ENCODE measurements at regions not wholly inside any gene's neighbourhood (a gene's known extent, or its start where the extent isn't known, plus 50 kb on each side); places are given as distances from the start of the nearest gene placed in this dataset.

DNA sequence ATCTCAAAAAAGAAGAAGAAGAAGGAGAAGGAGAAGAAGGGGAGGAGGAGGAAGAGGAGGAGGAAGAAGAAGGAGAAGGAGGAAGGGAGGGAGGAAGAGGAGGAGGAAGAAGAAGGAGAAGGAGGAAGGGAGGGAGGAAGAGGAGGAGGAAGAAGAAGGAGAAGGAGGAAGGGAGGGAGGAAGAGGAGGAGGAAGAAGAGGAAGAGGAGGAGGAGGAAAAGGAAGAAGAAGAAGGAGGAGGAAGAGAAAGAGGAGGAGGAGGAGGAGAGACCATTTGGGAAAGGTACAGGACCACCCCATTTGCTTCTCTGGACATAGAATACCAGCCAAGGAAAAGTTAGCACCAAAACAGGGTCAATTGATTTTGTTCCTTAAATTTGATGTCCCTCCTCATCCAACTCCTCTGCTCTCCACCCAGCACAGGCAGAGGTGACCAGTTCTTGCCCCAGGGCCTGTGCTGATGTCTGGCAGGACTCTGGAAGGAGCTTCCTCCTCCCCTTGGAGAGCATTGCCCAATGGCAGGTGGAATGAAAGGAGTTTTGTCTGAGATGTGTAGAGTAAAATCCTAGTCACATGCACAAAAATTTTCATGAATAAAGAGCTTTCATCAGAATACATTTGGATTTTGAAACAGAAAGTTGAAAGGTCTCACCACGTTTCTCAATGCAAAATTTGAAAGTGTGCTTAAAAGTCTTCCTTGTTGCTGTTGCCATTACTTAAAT, 182.9 kb downstream of the LY86 start:
- no peak for TF ChIP-seq ZNF274 (IDR thresholded peaks at IDR 0.05; ENCODE audit: low read depth, low read length)
- H3K4me3 ChIP-seq (ENCODE audit: low read length) = no peak overlapping the region

DNA sequence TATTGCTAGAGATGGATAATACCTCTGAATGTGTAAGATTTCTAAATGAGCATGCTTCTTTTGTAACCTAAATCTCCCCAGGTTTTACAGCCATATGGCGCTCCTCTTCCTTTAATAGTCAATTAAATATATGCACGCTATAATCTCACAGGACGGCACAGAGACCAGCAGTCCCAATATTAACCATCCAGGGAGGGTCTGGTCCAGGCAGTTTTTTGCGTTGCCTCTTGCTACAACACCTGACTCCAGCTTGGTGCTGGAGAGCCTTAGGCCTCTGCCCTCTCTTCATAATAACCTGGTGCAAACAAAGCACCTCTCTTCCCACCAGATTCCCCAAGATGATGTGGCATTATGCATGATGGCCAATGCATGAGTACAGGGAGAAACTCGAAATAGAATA, 183.4 kb downstream of the LY86 start:
- H3K4me3 ChIP-seq (ENCODE audit: low read length) = no peak overlapping the region
- TF ChIP-seq ZNF274 (IDR thresholded peaks at IDR 0.05; ENCODE audit: low read depth, low read length) = no peak

DNA sequence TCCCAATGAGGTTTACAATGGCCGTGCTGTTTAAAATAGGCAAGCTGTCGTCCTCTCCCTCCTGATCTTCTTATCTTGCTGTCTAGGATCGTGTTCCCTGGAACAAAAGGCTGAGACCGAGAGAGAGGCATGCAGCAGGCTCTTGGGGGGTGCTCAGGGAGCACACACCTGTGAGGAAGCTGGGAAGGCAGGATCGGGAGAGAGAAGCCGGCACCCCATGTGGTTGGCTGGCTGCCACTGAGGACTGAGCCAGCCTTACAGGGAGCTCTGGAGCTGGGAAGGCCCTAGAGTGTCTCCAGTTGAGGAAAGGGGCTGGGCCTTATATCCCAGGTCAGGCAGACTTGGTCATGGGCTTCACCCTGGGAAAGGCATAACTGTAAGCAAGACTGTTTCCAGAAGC, 184.2 kb downstream of the LY86 start:
- TF ChIP-seq ZNF274 (IDR thresholded peaks at IDR 0.05; ENCODE audit: low read depth, low read length) = no peak
- no peak overlapping the region for H3K4me3 ChIP-seq (ENCODE audit: low read length)

DNA sequence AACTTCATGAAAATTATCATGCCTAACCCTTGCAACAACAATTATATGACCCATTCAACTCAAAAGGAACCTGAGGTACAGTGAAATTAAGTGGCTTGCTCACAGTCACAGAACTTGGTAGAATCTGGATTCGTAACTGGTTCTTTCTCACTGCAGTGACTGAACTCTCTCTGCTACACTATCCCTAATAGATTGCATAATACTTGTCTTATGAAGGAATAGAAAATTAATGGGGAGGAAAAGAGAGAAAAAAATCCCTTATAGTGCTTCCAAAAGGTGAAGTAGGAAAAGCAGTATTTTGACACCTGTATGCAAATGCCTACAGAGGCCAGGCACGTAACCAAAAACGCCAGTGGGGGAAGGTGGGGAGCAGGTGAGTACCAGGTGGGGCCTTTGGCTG, 186.6 kb downstream of the LY86 start:
- TF ChIP-seq ZNF274 (IDR thresholded peaks at IDR 0.05; ENCODE audit: low read depth, low read length) = no peak
- H3K4me3 ChIP-seq (ENCODE audit: low read length) = no peak overlapping the region

DNA sequence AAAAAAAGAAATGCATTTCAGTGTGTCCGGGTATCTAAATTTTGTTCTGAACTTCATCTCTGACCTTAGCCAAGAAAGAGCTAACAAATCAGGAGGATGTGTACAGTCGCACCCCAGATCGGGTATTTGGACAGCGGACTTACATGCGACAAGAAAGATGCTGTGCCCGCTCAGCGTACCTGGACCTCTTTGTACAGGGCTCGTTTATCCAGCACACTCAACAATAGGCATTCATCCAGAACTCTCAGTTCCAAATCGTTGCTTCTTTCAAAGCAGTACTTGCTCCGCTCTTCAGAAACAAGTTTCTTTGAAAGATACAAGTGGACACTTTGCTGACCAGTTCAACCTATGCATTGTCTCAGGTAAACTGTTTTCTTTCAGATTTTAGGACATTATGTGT, 191.7 kb downstream of the LY86 start:
- no peak overlapping the region for H3K4me3 ChIP-seq (ENCODE audit: low read length)
- TF ChIP-seq ZNF274 (IDR thresholded peaks at IDR 0.05; ENCODE audit: low read depth, low read length) = no peak

DNA sequence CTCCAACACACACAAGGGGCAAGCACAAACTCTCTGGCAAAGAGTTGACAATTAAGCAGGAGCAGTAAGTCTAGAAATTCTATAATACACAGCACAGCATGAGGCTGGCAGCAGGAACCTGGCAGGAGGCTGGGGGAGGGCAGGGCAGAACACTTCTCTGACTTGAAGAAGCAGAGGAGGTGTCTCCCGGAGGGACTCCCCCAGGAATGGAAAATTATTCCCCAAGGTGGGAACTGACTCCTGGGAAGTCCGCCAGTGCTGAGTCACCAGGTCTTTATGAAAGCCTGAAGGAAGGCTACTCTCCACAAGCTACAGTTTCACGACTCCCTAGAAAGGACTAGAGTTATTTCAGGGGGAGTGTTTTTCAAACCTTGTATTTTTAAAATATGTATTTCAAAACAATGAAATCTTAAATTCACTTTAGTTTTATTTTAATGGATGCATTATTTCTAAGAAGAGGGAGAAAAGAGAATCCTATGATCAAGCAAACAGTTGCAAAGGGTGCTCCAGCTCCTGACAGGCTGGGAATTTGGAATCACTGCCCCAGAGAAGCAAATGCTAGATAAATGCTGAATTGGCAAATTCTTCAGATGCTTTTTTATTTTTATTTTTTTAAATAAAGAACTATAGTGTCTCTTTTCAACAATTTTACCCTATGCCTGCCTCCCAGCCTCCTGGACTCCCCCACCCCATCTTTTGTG, 192.8 kb downstream of the LY86 start:
- TF ChIP-seq ZNF274 (IDR thresholded peaks at IDR 0.05; ENCODE audit: low read depth, low read length) = no peak
- H3K4me3 ChIP-seq (ENCODE audit: low read length) = no peak overlapping the region

DNA sequence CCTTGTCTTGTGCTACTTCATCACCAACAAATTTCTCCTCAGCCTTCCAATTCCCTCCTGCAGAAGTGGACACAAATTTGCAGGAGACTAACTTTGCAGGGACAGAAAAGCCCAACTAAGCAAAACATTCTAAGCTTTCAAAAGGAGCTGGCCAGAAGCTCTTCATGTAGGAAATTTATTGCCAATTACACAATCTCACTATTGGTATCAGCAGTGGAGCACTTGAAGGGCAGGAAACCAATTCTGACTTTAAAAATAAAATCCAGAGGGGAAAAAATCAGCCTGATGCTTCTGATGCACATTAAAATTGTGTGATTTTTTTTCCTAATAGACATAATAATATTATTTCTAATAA, 193.3 kb downstream of the LY86 start:
- no peak overlapping the region for H3K4me3 ChIP-seq (ENCODE audit: low read length)
- TF ChIP-seq ZNF274 (IDR thresholded peaks at IDR 0.05; ENCODE audit: low read depth, low read length) = no peak

DNA sequence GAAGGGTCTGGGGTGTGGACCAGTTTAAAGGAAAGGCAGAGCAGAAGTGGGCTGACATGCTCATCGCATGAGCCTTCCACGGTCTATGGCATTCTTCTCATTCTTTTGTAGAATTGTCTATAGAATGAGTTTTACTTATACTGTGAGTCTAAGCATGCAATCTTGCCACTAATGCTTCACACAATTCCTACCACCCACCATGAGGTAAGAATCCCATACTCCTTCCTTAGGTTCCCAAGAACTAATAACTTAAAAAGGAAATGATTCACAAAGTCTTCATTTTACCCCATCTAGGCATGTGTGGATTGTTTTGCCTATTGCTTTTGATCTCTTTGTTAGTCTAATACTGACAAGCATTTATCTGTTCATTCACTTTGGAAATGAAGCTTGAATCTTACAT, 195.2 kb downstream of the LY86 start:
- TF ChIP-seq ZNF274 (IDR thresholded peaks at IDR 0.05; ENCODE audit: low read depth, low read length) = no peak
- H3K4me3 ChIP-seq (ENCODE audit: low read length) = no peak overlapping the region

DNA sequence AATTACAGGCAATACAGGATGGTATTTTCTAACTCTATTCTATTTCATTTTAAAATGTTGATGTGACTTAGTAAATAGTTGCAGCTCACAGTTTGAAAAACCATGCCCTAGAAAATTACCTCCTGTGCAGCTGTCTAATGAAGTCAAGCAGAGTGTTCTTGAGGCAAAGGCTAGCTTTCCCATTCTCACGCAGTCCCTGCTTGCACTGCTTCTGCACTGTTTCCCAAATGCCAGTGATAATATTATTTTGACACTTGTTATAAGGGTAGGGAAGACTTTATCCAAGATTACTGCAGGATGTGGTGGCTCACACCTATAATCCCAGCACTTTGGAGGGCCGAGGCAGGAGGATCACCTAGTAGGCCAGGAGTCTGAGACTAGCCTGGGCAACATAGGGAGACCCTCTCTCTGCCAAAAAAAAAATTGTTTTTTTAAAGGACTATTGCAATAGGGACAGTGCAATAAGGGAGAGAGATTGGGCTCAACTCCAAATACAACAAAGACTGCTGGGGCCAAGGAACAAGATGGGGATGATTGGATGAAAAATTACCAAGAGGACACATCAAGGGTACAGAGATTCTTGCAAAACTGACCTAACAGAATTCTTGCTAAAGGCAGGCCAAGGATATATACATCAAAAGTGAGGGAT, 196.1 kb downstream of the LY86 start:
- no peak for TF ChIP-seq ZNF274 (IDR thresholded peaks at IDR 0.05; ENCODE audit: low read depth, low read length)
- no peak overlapping the region for H3K4me3 ChIP-seq (ENCODE audit: low read length)

DNA sequence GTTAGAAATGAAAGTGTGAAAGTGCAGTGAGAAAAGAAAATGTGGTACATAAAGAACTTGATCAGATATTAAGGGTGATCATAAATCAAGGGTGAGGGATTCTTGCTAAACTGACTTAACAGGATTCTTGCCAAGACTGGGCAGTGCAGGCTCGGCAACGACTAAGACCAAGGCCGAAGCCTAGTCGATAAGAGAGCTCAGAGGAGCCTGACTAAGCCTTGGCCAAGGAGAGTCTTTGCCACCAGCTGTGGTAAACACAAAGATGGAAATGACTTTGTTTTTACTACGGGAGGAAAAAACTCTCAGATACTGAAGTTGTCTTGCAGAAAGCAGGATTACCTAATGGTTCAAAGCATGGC, 196.6 kb downstream of the LY86 start:
- no peak overlapping the region for H3K4me3 ChIP-seq (ENCODE audit: low read length)
- TF ChIP-seq ZNF274 (IDR thresholded peaks at IDR 0.05; ENCODE audit: low read depth, low read length) = no peak

DNA sequence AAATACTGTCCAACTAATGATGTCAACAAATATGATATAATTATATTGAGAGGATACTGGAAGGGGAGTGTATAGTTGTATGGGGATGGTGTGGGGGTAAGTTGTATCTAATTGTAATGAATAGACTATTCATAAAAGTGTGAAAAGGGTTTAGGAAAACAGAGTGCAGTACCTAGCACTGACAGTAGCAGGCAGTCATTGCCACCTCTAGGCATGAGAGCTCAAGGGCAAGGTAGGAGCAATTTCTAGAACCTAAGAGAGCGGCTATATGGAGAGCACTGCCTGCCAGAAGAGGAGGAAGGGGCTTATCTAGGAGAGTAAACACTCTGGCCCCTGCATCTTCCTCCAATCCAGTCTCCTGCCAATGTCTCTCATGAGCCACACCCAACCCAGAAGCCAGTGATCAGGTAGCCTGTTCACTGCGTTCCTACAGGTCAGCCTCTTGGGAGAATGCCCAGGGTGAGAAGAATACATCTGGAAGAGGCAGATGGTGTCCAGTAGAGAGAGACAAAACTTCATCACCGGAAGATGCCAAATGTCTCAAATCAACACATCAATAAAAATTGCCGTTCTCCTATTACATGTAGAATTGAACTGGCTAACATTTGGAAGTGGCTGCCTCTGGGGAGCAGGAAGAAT, 200.0 kb downstream of the LY86 start:
- no peak for TF ChIP-seq ZNF274 (IDR thresholded peaks at IDR 0.05; ENCODE audit: low read depth, low read length)
- H3K4me3 ChIP-seq (ENCODE audit: low read length) = no peak overlapping the region

DNA sequence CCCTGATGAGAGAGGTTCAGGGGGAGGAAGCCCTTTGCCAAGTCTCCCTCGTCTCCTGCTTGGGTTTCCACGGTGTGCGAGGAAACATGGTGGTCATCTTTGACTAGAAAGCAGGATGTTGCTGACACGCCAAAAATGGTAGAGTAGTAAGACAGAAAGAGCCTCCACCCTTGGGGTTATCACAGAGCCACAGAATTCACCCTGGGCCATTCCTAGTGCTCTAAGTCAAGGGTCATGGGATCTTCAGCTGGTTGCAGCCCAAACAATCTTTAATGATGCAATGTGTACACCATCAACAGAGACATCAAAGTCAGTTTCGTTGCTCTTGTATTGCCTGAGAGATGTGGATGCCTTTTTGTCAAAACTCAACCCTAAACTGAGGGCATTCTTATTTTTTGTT, 201.9 kb downstream of the LY86 start:
- no peak overlapping the region for H3K4me3 ChIP-seq (ENCODE audit: low read length)
- no peak for TF ChIP-seq ZNF274 (IDR thresholded peaks at IDR 0.05; ENCODE audit: low read depth, low read length)

DNA sequence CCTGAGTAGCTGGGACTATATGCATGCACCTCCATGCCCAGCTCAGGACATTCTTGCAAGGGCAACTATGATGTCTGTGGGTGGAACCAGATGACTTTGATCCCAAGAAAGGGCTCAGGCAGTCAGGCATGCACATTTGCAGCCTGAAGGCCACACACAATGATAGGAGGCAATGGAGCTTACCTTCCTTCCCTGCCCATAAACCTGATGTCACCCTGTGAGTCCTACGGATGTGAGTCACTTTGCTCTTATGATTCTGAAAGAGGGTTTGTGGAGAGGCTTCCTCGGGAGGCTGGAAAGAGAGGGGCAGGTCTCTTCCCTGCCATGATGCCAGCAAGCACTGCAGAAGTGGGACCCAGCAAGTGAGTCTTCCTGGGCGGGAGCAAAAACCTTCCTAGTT, 202.4 kb downstream of the LY86 start:
- no peak for TF ChIP-seq ZNF274 (IDR thresholded peaks at IDR 0.05; ENCODE audit: low read depth, low read length)
- H3K4me3 ChIP-seq (ENCODE audit: low read length) = no peak overlapping the region

DNA sequence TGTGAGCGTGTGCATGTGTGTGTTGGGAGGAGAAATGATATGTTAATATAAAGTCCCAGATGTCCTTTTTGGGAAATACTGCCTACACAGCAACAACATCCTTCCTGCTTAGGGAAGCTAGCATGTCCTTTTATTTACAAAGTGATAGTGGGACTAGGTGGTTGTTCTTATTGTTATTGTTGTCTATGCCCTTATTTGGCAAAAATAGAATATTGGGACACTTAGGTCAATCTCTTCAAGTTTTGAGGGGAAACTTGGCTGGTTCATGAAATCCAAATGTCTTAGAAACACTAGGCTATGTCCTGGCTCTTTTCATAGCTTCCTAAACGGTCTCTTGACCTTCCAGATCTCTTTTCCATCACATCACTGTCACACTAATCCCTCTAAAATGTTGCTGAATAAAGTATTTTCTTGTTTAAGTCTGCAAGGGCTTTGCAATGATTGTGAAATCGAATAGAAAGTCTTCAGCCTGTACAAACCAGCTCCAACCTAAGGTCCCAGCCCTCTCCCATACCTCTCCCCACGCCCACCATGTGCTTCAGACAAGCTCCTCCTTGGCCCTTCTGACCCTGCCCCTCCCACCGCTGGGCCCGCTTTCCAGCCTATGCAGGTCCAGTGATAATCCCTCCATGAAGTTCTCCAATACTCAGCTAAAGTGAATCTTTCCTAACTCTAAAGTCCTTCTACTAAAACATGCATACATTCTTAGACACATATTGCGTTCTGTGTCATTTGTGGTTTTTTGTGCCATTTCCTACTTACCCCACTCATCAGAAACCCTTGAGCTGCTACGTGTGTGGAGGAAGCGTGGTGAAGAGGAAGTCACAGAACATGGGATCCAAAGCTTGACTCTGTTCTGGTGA, 205.1 kb downstream of the LY86 start:
- no peak for TF ChIP-seq ZNF274 (IDR thresholded peaks at IDR 0.05; ENCODE audit: low read depth, low read length)

More for the DNA sequence above, 205.1 kb downstream of the LY86 start:
- no peak overlapping the region for H3K4me3 ChIP-seq (ENCODE audit: low read length)
